K562 (cell line): ENCODE measurements at regions not wholly inside any gene's neighbourhood (a gene's known extent, or its start where the extent isn't known, plus 50 kb on each side); places are given as distances from the start of the nearest gene placed in this dataset.

ENCODE experiments used
- BCOR ChIP-seq: fragments of 450-650 bp; IDR thresholded peaks from 2 replicates; pipeline ENCODE4 v1.6.1; 2016
- ESRRA ChIP-seq: fragments of 450-650 bp; IDR thresholded peaks from 2 replicates; pipeline ENCODE4 v1.6.1; 2014; ENCODE audit warnings: low read depth, mild to moderate bottlenecking, moderate library complexity, borderline replicate concordance
- ETS1 ChIP-seq: conservative IDR thresholded peaks from 2 replicates; pipeline ENCODE4 v1.6.1; 2011; ENCODE audit warnings: low read depth, mild to moderate bottlenecking, low read length; ENCODE audit not compliant: control insufficient read depth
- FOXK2 ChIP-seq, 2 experiments: fragments of 450-650 bp; IDR thresholded peaks in 1 of 2; conservative IDR thresholded peaks in 1 of 2; 2 replicates each; pipeline ENCODE4 v1.6.1; 2016; ENCODE audit warnings: low read depth in 2 of 2, mild to moderate bottlenecking in 1 of 2
- GTF2A2 ChIP-seq: IDR thresholded peaks from 2 replicates; pipeline ENCODE4 v1.6.1; 2016; ENCODE audit warnings: mild to moderate bottlenecking, missing genetic modification characterization, missing compliant biosample characterization
- TARDBP ChIP-seq: fragments of 450-650 bp; IDR thresholded peaks from 2 replicates; pipeline ENCODE4 v1.6.1; 2016
- THRA ChIP-seq: fragments of 450-650 bp; IDR thresholded peaks from 2 replicates; pipeline ENCODE4 v1.6.1; 2017; ENCODE audit warnings: mild to moderate bottlenecking, moderate library complexity
- ZBTB33 ChIP-seq: sonication (generic); formaldehyde crosslinking; IDR thresholded peaks from 2 replicates; pipeline ENCODE4 v1.8.1; 2023; ENCODE audit warnings: mild to moderate bottlenecking, missing genetic modification reagents
- ZFP36 ChIP-seq: fragments of 150-350 bp; IDR thresholded peaks from 2 replicates; pipeline ENCODE4 v1.6.1; 2018; ENCODE audit warnings: low read length, low read depth; ENCODE audit not compliant: partially characterized antibody
- TF ChIP-seq, protein P1 (sequence below): fragments of 200-400 bp; formaldehyde crosslinking; IDR thresholded peaks from 2 replicates; pipeline ENCODE4 v1.6.1; 2017; ENCODE audit warnings: mild to moderate bottlenecking, low read depth, low read length, moderate library complexity
- TF ChIP-seq, protein P2 (sequence below), 3 experiments: fragments of 200-800 bp in 1 of 3; sonication (Bioruptor generic) in 1 of 3; sonication (generic) in 1 of 3; formaldehyde crosslinking in 1 of 3; IDR thresholded peaks; 2 replicates each; pipeline versions ENCODE4 v1.6.1 to v1.8.0; 2016 to 2022; ENCODE audit warnings: mild to moderate bottlenecking in 2 of 3, missing compliant biosample characterization in 2 of 3, missing genetic modification characterization in 2 of 3, missing genetic modification reagents in 1 of 3
- TF ChIP-seq, protein P3 (sequence below): fragments of 250-450 bp; sonication (Bioruptor Pico); IDR thresholded peaks from 2 replicates; pipeline ENCODE4 v1.4.0; 2020; ENCODE audit warnings: mild to moderate bottlenecking, moderate library complexity

- TF ChIP-seq ETS1 = peak; percentile 69; the same call in 1 of the 2 replicates
- TF ChIP-seq ESRRA = no peak
- TF ChIP-seq, protein P1, sequence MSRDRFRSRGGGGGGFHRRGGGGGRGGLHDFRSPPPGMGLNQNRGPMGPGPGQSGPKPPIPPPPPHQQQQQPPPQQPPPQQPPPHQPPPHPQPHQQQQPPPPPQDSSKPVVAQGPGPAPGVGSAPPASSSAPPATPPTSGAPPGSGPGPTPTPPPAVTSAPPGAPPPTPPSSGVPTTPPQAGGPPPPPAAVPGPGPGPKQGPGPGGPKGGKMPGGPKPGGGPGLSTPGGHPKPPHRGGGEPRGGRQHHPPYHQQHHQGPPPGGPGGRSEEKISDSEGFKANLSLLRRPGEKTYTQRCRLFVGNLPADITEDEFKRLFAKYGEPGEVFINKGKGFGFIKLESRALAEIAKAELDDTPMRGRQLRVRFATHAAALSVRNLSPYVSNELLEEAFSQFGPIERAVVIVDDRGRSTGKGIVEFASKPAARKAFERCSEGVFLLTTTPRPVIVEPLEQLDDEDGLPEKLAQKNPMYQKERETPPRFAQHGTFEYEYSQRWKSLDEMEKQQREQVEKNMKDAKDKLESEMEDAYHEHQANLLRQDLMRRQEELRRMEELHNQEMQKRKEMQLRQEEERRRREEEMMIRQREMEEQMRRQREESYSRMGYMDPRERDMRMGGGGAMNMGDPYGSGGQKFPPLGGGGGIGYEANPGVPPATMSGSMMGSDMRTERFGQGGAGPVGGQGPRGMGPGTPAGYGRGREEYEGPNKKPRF = no peak
- no peak for TF ChIP-seq GTF2A2
- TF ChIP-seq BCOR = peak; percentile 86
- TF ChIP-seq TARDBP = 0 out of 2 replicates have a peak, but pooled peaks have one; percentile 75
- peak; percentile 20 for TF ChIP-seq ZFP36
- TF ChIP-seq, protein P2, sequence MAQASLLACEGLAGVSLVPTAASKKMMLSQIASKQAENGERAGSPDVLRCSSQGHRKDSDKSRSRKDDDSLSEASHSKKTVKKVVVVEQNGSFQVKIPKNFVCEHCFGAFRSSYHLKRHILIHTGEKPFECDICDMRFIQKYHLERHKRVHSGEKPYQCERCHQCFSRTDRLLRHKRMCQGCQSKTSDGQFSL (CRISPR knock-in tag; IDR thresholded peaks at IDR 0.05) = no peak
- TF ChIP-seq, protein P2 (tag; IDR thresholded peaks at IDR 0.05) = no peak; a peak in 1 of 4 replicates
- TF ChIP-seq THRA = no peak
- TF ChIP-seq, protein P3, sequence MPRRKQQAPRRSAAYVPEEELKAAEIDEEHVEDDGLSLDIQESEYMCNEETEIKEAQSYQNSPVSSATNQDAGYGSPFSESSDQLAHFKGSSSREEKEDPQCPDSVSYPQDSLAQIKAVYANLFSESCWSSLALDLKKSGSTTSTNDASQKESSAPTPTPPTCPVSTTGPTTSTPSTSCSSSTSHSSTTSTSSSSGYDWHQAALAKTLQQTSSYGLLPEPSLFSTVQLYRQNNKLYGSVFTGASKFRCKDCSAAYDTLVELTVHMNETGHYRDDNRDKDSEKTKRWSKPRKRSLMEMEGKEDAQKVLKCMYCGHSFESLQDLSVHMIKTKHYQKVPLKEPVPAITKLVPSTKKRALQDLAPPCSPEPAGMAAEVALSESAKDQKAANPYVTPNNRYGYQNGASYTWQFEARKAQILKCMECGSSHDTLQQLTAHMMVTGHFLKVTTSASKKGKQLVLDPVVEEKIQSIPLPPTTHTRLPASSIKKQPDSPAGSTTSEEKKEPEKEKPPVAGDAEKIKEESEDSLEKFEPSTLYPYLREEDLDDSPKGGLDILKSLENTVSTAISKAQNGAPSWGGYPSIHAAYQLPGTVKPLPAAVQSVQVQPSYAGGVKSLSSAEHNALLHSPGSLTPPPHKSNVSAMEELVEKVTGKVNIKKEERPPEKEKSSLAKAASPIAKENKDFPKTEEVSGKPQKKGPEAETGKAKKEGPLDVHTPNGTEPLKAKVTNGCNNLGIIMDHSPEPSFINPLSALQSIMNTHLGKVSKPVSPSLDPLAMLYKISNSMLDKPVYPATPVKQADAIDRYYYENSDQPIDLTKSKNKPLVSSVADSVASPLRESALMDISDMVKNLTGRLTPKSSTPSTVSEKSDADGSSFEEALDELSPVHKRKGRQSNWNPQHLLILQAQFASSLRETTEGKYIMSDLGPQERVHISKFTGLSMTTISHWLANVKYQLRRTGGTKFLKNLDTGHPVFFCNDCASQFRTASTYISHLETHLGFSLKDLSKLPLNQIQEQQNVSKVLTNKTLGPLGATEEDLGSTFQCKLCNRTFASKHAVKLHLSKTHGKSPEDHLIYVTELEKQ (CRISPR knock-in tag) = no peak
- TF ChIP-seq ZBTB33 (CRISPR knock-in tag) = no peak
- TF ChIP-seq FOXK2 (conservative IDR thresholded peaks at IDR 0.05 in 1 of 2, IDR thresholded peaks at IDR 0.05 in 1 of 2; ENCODE audit: low read depth in 2 of 2) = peak in 1 of 2 experiments; percentile 42; a peak in 1 of 4 replicates
Observed at GRCh38 chr18:22093731-22094357, 75.5 kb upstream of the GATA6 start (continued).
